Smooth muscle cell (in vitro differentiated cells): ENCODE measurements at regions not wholly inside any gene's neighbourhood (a gene's known extent, or its start where the extent isn't known, plus 50 kb on each side); places are given as distances from the start of the nearest gene placed in this dataset.
A peak's percentile ranks its signal among the peaks of the same experiment; 100 is the strongest.

Experiments used
- DNase-seq: peaks from one replicate; lab custom pipeline; 2025; ENCODE audit not compliant: unreplicated experiment; lab: John Stamatoyannopoulos, UW
- H2AFZ ChIP-seq: fragments of 200-600 bp; sonication (generic); 2 replicates; pipeline ENCODE4 v1.6.0; 2016; ENCODE audit warnings: antibody characterized with exemption, low read depth, mild to moderate bottlenecking
- H3F3A ChIP-seq: fragments of 200-600 bp; sonication (generic); 2 replicates; pipeline ENCODE4 v1.6.0; 2017; ENCODE audit warnings: antibody characterized with exemption, low read depth
- H3K27ac ChIP-seq: fragments of 200-600 bp; sonication (generic); 2 replicates; pipeline ENCODE4 v1.5.1; 2016; ENCODE audit warnings: low read depth, mild to moderate bottlenecking
- H3K27me3 ChIP-seq: fragments of 200-600 bp; sonication (generic); 2 replicates; pipeline ENCODE4 v1.6.1; 2016; ENCODE audit warnings: low read depth, mild to moderate bottlenecking
- H3K36me3 ChIP-seq: fragments of 200-600 bp; sonication (generic); 2 replicates; pipeline ENCODE4 v1.5.1; 2016; ENCODE audit warnings: low read depth
- H3K4me1 ChIP-seq: fragments of 200-600 bp; sonication (generic); 2 replicates; pipeline ENCODE4 v1.5.1; 2016; ENCODE audit warnings: low read depth
- H3K4me2 ChIP-seq: fragments of 200-600 bp; sonication (generic); 2 replicates; pipeline ENCODE4 v1.6.0; 2016; ENCODE audit warnings: mild to moderate bottlenecking
- H3K4me3 ChIP-seq: fragments of 200-600 bp; sonication (generic); 2 replicates; pipeline ENCODE4 v1.5.1; 2016; ENCODE audit warnings: mild to moderate bottlenecking
- H3K79me2 ChIP-seq: fragments of 200-600 bp; sonication (generic); 2 replicates; pipeline ENCODE4 v1.6.0; 2016; ENCODE audit warnings: low read depth, mild to moderate bottlenecking
- H3K9ac ChIP-seq: fragments of 200-600 bp; sonication (generic); 2 replicates; pipeline ENCODE4 v1.6.0; 2016; ENCODE audit warnings: low read depth
- H3K9me3 ChIP-seq: fragments of 200-600 bp; sonication (generic); replicated peaks from 2 replicates; pipeline ENCODE4 v1.5.1; 2016; ENCODE audit warnings: low read depth
- H4K20me1 ChIP-seq: fragments of 200-600 bp; sonication (generic); 2 replicates; pipeline ENCODE4 v1.6.0; 2016; ENCODE audit warnings: low read depth
- CTCF ChIP-seq: fragments of 200-600 bp; sonication (generic); IDR thresholded peaks from 2 replicates; pipeline ENCODE4 v1.5.1; 2017; ENCODE audit warnings: borderline replicate concordance, mild to moderate bottlenecking, antibody characterized with exemption; ENCODE audit not compliant: insufficient read depth, poor library complexity, severe bottlenecking
- WGBS: methylation state at CpG from one replicate; pipeline ENCODE4 v1.1.7; 2016; ENCODE audit warnings: low lambda C conversion rate; 5-methylcytosine and 5-hydroxymethylcytosine counted together

- Histone ChIP-seq H3K9me3 (no peaks in the 10 kb centered on the region), H2AFZ (no peak overlapping the region), H3K4me3 (no peak overlapping the region), H3K4me2 (no peak overlapping the region), H3K9ac (no peak overlapping the region), H3K79me2 (no peaks in the 10 kb centered on the region), H3K27ac (no peak overlapping the region), H4K20me1 (no peaks in the 10 kb centered on the region), H3K4me1 (peaks cover 5% of the 10 kb centered on the region), H3F3A (peaks cover 3% of the 10 kb centered on the region), H3K36me3 (no peaks in the 10 kb centered on the region), H3K27me3 (no peaks in the 10 kb centered on the region)
- no peak for TF ChIP-seq CTCF
- DNase-seq, result no peak
- WGBS, result 84% methylated on average over 4 of the region's 4 CpGs
These were observed 306.5 kb upstream of the ZNF521 start for GRCh38 chr18:25658476-25658875.

- Histone ChIP-seq H3K79me2 (no peaks in the 10 kb centered on the region), H2AFZ (no peak overlapping the region), H3K4me3 (no peak overlapping the region), H3K9ac (no peak overlapping the region), H3F3A (peaks cover 3% of the 10 kb centered on the region), H3K27ac (peak overlapping the region; percentile 97), H3K4me2 (no peak overlapping the region), H3K4me1 (peaks cover 6% of the 10 kb centered on the region), H4K20me1 (no peaks in the 10 kb centered on the region), H3K27me3 (no peaks in the 10 kb centered on the region), H3K9me3 (no peaks in the 10 kb centered on the region), H3K36me3 (no peaks in the 10 kb centered on the region)
- 82% methylated on average over 1 of the region's 1 CpG for WGBS
- no peak for DNase-seq
- TF ChIP-seq CTCF, result no peak
These were observed 299.6 kb upstream of the ZNF521 start for GRCh38 chr18:25651553-25651952.

- 9% methylated on average over 4 of the region's 4 CpGs for WGBS
- Histone ChIP-seq H3K4me1 (peaks cover 6% of the 10 kb centered on the region), H3K9ac (peak overlapping the region; percentile 84), H3K36me3 (no peaks in the 10 kb centered on the region), H3K27me3 (no peaks in the 10 kb centered on the region), H3K9me3 (no peaks in the 10 kb centered on the region), H3F3A (peaks cover 3% of the 10 kb centered on the region), H3K79me2 (no peaks in the 10 kb centered on the region), H3K4me3 (no peak overlapping the region), H3K4me2 (peak overlapping the region; percentile 55), H4K20me1 (no peaks in the 10 kb centered on the region), H2AFZ (no peak overlapping the region), H3K27ac (peak overlapping the region; percentile 97)
- DNase-seq, result no peak
- no peak for TF ChIP-seq CTCF
These were observed 298.4 kb upstream of the ZNF521 start for GRCh38 chr18:25650201-25650941.

GRCh38 chr18:25648716-25649260, 296.8 kb upstream of the ZNF521 start:
- H2AFZ ChIP-seq, result no peak overlapping the region
- peaks cover 6% of the 10 kb centered on the region for H3K4me1 ChIP-seq
- H3K4me3 ChIP-seq, result no peak overlapping the region
- peaks cover 3% of the 10 kb centered on the region for H3F3A ChIP-seq
- H3K79me2 ChIP-seq, result no peaks in the 10 kb centered on the region
- H3K27ac ChIP-seq, result peak overlapping the region; percentile 97
- H3K36me3 ChIP-seq, result no peaks in the 10 kb centered on the region
- TF ChIP-seq CTCF, result no peak
- no peak overlapping the region for H3K9ac ChIP-seq
- DNase-seq, result no peak
- no peaks in the 10 kb centered on the region for H3K9me3 ChIP-seq
- no peak overlapping the region for H3K4me2 ChIP-seq
- H3K27me3 ChIP-seq, result no peaks in the 10 kb centered on the region
- H4K20me1 ChIP-seq, result no peaks in the 10 kb centered on the region
